ENCODE measurements at regions not wholly inside any gene's neighbourhood (a gene's known extent, or its start where the extent isn't known, plus 50 kb on each side); places are given as distances from the start of the nearest gene placed in this dataset.

DNA sequence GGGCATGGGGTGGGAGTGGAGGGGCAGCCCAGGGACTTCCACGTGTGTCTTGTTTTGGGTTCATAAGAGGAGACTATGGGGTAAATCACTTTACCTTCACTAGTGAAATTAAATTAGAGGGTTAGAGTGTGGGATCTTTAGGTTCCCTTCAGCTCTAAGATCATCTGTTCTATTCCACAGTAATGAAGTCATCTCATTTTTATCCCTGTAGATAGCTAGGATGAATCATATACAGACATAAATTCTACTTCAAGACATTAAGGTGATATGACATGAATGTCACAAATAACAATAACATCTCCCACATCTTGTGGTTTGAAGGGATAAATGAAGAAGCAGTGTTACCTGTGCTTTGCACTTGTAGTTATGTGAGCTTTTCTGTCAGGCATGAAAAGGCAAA is 83.8 kb downstream of the ELOVL4 start:
- POLR2A ChIA-PET: no interaction called here
- Mint-ChIP-seq H3K27ac (no peak overlapping the region), H3K4me1 (peaks cover 8% of the 10 kb centered on the region), H3K9me3 (no peaks in the 10 kb centered on the region), H3K4me3 (no peak overlapping the region), H3K27me3 (ENCODE audit: low read depth) (no peaks in the 10 kb centered on the region), H3K36me3 (no peaks in the 10 kb centered on the region)
- no peak for ATAC-seq
- no peak for DNase-seq (ENCODE audit: low spot score)
- CTCF ChIA-PET: interaction anchor here (2.3 kb wide), 1 partner anchor 86 kb away, joined by 7 read pairs; no protein-coding TSS in a partner anchor
- no peak for TF ChIP-seq MLX (CRISPR knock-in tag; IDR thresholded peaks at IDR 0.05)
- no peak for TF ChIP-seq ZNF512 (CRISPR knock-in tag; IDR thresholded peaks at IDR 0.05; ENCODE audit: borderline replicate concordance)
- TF ChIP-seq, protein P1, sequence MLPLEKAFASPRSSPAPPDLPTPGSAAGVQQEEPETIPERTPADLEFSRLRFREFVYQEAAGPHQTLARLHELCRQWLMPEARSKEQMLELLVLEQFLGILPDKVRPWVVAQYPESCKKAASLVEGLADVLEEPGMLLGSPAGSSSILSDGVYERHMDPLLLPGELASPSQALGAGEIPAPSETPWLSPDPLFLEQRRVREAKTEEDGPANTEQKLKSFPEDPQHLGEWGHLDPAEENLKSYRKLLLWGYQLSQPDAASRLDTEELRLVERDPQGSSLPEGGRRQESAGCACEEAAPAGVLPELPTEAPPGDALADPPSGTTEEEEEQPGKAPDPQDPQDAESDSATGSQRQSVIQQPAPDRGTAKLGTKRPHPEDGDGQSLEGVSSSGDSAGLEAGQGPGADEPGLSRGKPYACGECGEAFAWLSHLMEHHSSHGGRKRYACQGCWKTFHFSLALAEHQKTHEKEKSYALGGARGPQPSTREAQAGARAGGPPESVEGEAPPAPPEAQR (CRISPR knock-in tag; IDR thresholded peaks at IDR 0.05): no peak
- no peak for TF ChIP-seq CBFB (CRISPR knock-in tag; IDR thresholded peaks at IDR 0.05; ENCODE audit: low read depth)
- TF ChIP-seq, protein P2, sequence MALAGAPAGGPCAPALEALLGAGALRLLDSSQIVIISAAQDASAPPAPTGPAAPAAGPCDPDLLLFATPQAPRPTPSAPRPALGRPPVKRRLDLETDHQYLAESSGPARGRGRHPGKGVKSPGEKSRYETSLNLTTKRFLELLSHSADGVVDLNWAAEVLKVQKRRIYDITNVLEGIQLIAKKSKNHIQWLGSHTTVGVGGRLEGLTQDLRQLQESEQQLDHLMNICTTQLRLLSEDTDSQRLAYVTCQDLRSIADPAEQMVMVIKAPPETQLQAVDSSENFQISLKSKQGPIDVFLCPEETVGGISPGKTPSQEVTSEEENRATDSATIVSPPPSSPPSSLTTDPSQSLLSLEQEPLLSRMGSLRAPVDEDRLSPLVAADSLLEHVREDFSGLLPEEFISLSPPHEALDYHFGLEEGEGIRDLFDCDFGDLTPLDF (CRISPR knock-in tag; IDR thresholded peaks at IDR 0.05): no peak
- no peak for TF ChIP-seq TP53 (CRISPR knock-in tag; IDR thresholded peaks at IDR 0.05)

GRCh38 chr6:79862711-79863110 is 84.6 kb downstream of the ELOVL4 start:
- TF ChIP-seq, protein P3, sequence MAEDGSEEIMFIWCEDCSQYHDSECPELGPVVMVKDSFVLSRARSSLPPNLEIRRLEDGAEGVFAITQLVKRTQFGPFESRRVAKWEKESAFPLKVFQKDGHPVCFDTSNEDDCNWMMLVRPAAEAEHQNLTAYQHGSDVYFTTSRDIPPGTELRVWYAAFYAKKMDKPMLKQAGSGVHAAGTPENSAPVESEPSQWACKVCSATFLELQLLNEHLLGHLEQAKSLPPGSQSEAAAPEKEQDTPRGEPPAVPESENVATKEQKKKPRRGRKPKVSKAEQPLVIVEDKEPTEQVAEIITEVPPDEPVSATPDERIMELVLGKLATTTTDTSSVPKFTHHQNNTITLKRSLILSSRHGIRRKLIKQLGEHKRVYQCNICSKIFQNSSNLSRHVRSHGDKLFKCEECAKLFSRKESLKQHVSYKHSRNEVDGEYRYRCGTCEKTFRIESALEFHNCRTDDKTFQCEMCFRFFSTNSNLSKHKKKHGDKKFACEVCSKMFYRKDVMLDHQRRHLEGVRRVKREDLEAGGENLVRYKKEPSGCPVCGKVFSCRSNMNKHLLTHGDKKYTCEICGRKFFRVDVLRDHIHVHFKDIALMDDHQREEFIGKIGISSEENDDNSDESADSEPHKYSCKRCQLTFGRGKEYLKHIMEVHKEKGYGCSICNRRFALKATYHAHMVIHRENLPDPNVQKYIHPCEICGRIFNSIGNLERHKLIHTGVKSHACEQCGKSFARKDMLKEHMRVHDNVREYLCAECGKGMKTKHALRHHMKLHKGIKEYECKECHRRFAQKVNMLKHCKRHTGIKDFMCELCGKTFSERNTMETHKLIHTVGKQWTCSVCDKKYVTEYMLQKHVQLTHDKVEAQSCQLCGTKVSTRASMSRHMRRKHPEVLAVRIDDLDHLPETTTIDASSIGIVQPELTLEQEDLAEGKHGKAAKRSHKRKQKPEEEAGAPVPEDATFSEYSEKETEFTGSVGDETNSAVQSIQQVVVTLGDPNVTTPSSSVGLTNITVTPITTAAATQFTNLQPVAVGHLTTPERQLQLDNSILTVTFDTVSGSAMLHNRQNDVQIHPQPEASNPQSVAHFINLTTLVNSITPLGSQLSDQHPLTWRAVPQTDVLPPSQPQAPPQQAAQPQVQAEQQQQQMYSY (CRISPR knock-in tag; IDR thresholded peaks at IDR 0.05): no peak
- TF ChIP-seq SOX15 (CRISPR knock-in tag; IDR thresholded peaks at IDR 0.05): no peak
- TF ChIP-seq, protein P4, sequence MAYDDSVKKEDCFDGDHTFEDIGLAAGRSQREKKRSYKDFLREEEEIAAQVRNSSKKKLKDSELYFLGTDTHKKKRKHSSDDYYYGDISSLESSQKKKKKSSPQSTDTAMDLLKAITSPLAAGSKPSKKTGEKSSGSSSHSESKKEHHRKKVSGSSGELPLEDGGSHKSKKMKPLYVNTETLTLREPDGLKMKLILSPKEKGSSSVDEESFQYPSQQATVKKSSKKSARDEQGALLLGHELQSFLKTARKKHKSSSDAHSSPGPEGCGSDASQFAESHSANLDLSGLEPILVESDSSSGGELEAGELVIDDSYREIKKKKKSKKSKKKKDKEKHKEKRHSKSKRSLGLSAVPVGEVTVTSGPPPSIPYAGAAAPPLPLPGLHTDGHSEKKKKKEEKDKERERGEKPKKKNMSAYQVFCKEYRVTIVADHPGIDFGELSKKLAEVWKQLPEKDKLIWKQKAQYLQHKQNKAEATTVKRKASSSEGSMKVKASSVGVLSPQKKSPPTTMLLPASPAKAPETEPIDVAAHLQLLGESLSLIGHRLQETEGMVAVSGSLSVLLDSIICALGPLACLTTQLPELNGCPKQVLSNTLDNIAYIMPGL (CRISPR knock-in tag; IDR thresholded peaks at IDR 0.05): no peak
- no peak for TF ChIP-seq GABPB1 (CRISPR knock-in tag; IDR thresholded peaks at IDR 0.05)
- TF ChIP-seq AR (CRISPR knock-in tag; IDR thresholded peaks at IDR 0.05): no peak
- no peak for TF ChIP-seq NR1H2 (CRISPR knock-in tag; IDR thresholded peaks at IDR 0.05)
- TF ChIP-seq, protein P5, sequence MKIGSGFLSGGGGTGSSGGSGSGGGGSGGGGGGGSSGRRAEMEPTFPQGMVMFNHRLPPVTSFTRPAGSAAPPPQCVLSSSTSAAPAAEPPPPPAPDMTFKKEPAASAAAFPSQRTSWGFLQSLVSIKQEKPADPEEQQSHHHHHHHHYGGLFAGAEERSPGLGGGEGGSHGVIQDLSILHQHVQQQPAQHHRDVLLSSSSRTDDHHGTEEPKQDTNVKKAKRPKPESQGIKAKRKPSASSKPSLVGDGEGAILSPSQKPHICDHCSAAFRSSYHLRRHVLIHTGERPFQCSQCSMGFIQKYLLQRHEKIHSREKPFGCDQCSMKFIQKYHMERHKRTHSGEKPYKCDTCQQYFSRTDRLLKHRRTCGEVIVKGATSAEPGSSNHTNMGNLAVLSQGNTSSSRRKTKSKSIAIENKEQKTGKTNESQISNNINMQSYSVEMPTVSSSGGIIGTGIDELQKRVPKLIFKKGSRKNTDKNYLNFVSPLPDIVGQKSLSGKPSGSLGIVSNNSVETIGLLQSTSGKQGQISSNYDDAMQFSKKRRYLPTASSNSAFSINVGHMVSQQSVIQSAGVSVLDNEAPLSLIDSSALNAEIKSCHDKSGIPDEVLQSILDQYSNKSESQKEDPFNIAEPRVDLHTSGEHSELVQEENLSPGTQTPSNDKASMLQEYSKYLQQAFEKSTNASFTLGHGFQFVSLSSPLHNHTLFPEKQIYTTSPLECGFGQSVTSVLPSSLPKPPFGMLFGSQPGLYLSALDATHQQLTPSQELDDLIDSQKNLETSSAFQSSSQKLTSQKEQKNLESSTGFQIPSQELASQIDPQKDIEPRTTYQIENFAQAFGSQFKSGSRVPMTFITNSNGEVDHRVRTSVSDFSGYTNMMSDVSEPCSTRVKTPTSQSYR (CRISPR knock-in tag; IDR thresholded peaks at IDR 0.05): no peak
- no peak for TF ChIP-seq SMAD3 (CRISPR knock-in tag; IDR thresholded peaks at IDR 0.05; ENCODE audit: borderline replicate concordance)
- H3K27me3 Mint-ChIP-seq (ENCODE audit: low read depth): no peaks in the 10 kb centered on the region
- H3K4me3 Mint-ChIP-seq: no peak overlapping the region
- ATAC-seq (no peak), DNase-seq (ENCODE audit: low spot score) (no peak)
- H3K4me1 Mint-ChIP-seq: no peaks in the 10 kb centered on the region
- ChIA-PET POLR2A (no interaction called here), CTCF (interaction anchor here (2.3 kb wide), 1 partner anchor 85 kb away, joined by 7 read pairs; no protein-coding TSS in a partner anchor)
- no peaks in the 10 kb centered on the region for H3K9me3 Mint-ChIP-seq
- H3K36me3 Mint-ChIP-seq: no peaks in the 10 kb centered on the region
- H3K27ac Mint-ChIP-seq: no peak overlapping the region
